WTC11 (cell line): ENCODE measurements at regions not wholly inside any gene's neighbourhood (a gene's known extent, or its start where the extent isn't known, plus 50 kb on each side); places are given as distances from the start of the nearest gene placed in this dataset.

Source experiments
- ATAC-seq: fragments of 200-7000 bp; cut with Tn5 transposase; 2 replicates; pipeline ENCODE4 v1.10.0; 2021; ENCODE audit warnings: mild to moderate bottlenecking, moderate library complexity
- CTCF ChIA-PET: fragments of 300-600 bp; sonication (Branson Sonifier 250); formaldehyde crosslinking; loops from one replicate; lab custom pipeline; 2021; ENCODE audit warnings: antibody characterized with exemption; lab: Charles Lee
- POLR2A ChIA-PET: fragments of 350-600 bp; sonication (Branson Sonifier 250); formaldehyde crosslinking; loops from one replicate; lab custom pipeline; 2021; ENCODE audit warnings: antibody characterized with exemption; lab: Charles Lee
- DNase-seq: peaks from one replicate; pipeline ENCODE4 v3.0.0; 2021; ENCODE audit warnings: low spot score
- H3K27ac Mint-ChIP-seq: 2 replicates; pipeline ENCODE4 v1.8.0; 2021; ENCODE audit warnings: mixed read lengths
- H3K27me3 Mint-ChIP-seq: 2 replicates; pipeline ENCODE4 v1.8.0; 2021; ENCODE audit warnings: low read depth, mild to moderate bottlenecking, moderate library complexity, mixed read lengths
- H3K36me3 Mint-ChIP-seq: 2 replicates; pipeline ENCODE4 v1.8.0; 2021; ENCODE audit warnings: mixed read lengths
- H3K4me1 Mint-ChIP-seq: 2 replicates; pipeline ENCODE4 v1.8.0; 2022; ENCODE audit warnings: mixed read lengths
- H3K4me3 Mint-ChIP-seq: 2 replicates; pipeline ENCODE4 v1.8.0; 2021; ENCODE audit warnings: mild to moderate bottlenecking, moderate library complexity, mixed read lengths
- H3K9me3 Mint-ChIP-seq: 2 replicates; pipeline ENCODE4 v1.8.0; 2021; ENCODE audit warnings: mixed read lengths
- ARID4B ChIP-seq: sonication (generic); formaldehyde crosslinking; IDR thresholded peaks from 2 replicates; pipeline ENCODE4 v1.8.0; 2023; ENCODE audit warnings: missing genetic modification reagents, mild to moderate bottlenecking, borderline replicate concordance
- ATF2 ChIP-seq: sonication (generic); formaldehyde crosslinking; IDR thresholded peaks from 2 replicates; pipeline ENCODE4 v1.8.1; 2022; ENCODE audit warnings: low read depth, missing genetic modification reagents, borderline replicate concordance
- CREB1 ChIP-seq: sonication (generic); formaldehyde crosslinking; IDR thresholded peaks from 2 replicates; pipeline ENCODE4 v1.8.0; 2023; ENCODE audit warnings: mild to moderate bottlenecking, missing genetic modification reagents
- E2F1 ChIP-seq: sonication (generic); formaldehyde crosslinking; IDR thresholded peaks from 2 replicates; pipeline ENCODE4 v1.8.0; 2022; ENCODE audit warnings: mild to moderate bottlenecking, missing genetic modification reagents
- ELF4 ChIP-seq: sonication (generic); formaldehyde crosslinking; IDR thresholded peaks from 2 replicates; pipeline ENCODE4 v1.8.1; 2022; ENCODE audit warnings: low read depth, mild to moderate bottlenecking, moderate library complexity, missing genetic modification reagents
- ERG ChIP-seq: fragments of 250-450 bp; sonication (Bioruptor Pico); IDR thresholded peaks from 2 replicates; pipeline ENCODE4 v1.8.0; 2021; ENCODE audit warnings: mild to moderate bottlenecking
- JUN ChIP-seq: sonication (generic); formaldehyde crosslinking; IDR thresholded peaks from 2 replicates; pipeline ENCODE4 v1.8.0; 2023; ENCODE audit warnings: mild to moderate bottlenecking, missing genetic modification reagents
- NFYB ChIP-seq: sonication (generic); formaldehyde crosslinking; conservative IDR thresholded peaks from 2 replicates; pipeline ENCODE4 v1.8.0; 2022; ENCODE audit warnings: low read depth, missing genetic modification reagents
- NR1H2 ChIP-seq: sonication (generic); formaldehyde crosslinking; IDR thresholded peaks from 2 replicates; pipeline ENCODE4 v1.9.0; 2021; ENCODE audit warnings: mild to moderate bottlenecking, moderate library complexity, missing genetic modification reagents
- PREB ChIP-seq: sonication (generic); formaldehyde crosslinking; IDR thresholded peaks from 2 replicates; pipeline ENCODE4 v1.8.1; 2022; ENCODE audit warnings: mild to moderate bottlenecking, missing genetic modification reagents, moderate library complexity, borderline replicate concordance
- SMAD3 ChIP-seq: sonication (generic); formaldehyde crosslinking; IDR thresholded peaks from 2 replicates; pipeline ENCODE4 v1.8.0; 2022; ENCODE audit warnings: missing genetic modification reagents, mild to moderate bottlenecking, borderline replicate concordance
- TCF7 ChIP-seq: sonication (generic); formaldehyde crosslinking; IDR thresholded peaks from 2 replicates; pipeline ENCODE4 v1.8.0; 2022; ENCODE audit warnings: mild to moderate bottlenecking, low read depth, missing genetic modification reagents, moderate library complexity
- ZNF317 ChIP-seq: sonication (generic); formaldehyde crosslinking; IDR thresholded peaks from 2 replicates; pipeline ENCODE4 v1.8.1; 2023; ENCODE audit warnings: low read depth, mild to moderate bottlenecking, moderate library complexity, missing genetic modification reagents, borderline replicate concordance
- ZNF396 ChIP-seq: fragments of 250-450 bp; sonication (Bioruptor Pico); IDR thresholded peaks from 2 replicates; pipeline ENCODE4 v1.8.0; 2021; ENCODE audit warnings: mild to moderate bottlenecking, moderate library complexity, borderline replicate concordance
- ZNF425 ChIP-seq: fragments of 250-450 bp; sonication (Bioruptor Pico); conservative IDR thresholded peaks from 2 replicates; pipeline ENCODE4 v1.9.0; 2021; ENCODE audit warnings: mild to moderate bottlenecking

- no peak for TF ChIP-seq ARID4B (CRISPR knock-in tag)
Measured at GRCh38 chr18:39774957-39775598, 2180.0 kb upstream of the PIK3C3 start (continued).

- H3K27me3 Mint-ChIP-seq, result no peaks in the 10 kb centered on the region
- H3K4me1 Mint-ChIP-seq, result peaks cover 18% of the 10 kb centered on the region
- no peak overlapping the region for H3K27ac Mint-ChIP-seq
- DNase-seq, result no peak
- ATAC-seq, result no peak
- H3K4me3 Mint-ChIP-seq, result no peak overlapping the region
- CTCF ChIA-PET, result no interaction called here
- H3K9me3 Mint-ChIP-seq, result peaks cover 13% of the 10 kb centered on the region
- TF ChIP-seq PREB (no peak), ZNF425 (CRISPR knock-in tag) (no peak), ZNF317 (no peak), SMAD3 (CRISPR knock-in tag) (no peak), ELF4 (CRISPR knock-in tag) (no peak), TCF7 (CRISPR knock-in tag) (no peak)
- POLR2A ChIA-PET, result no interaction called here
- H3K36me3 Mint-ChIP-seq, result peaks cover 3% of the 10 kb centered on the region; the same call in 1 of the 2 replicates
Measured at GRCh38 chr18:39773646-39774045, 2181.4 kb upstream of the PIK3C3 start.

- H3K4me3 Mint-ChIP-seq, result no peak overlapping the region
- ATAC-seq (no peak), DNase-seq (no peak)
- ChIA-PET POLR2A (no interaction called here), CTCF (no interaction called here)
- no peaks in the 10 kb centered on the region for H3K27me3 Mint-ChIP-seq
- peaks cover 13% of the 10 kb centered on the region for H3K9me3 Mint-ChIP-seq
- H3K4me1 Mint-ChIP-seq, result peaks cover 19% of the 10 kb centered on the region
- H3K27ac Mint-ChIP-seq, result no peak overlapping the region
- H3K36me3 Mint-ChIP-seq, result peaks cover 3% of the 10 kb centered on the region; the same call in 1 of the 2 replicates
- TF ChIP-seq ERG (CRISPR knock-in tag) (no peak), ZNF396 (CRISPR knock-in tag) (no peak), NR1H2 (CRISPR knock-in tag) (no peak), CREB1 (CRISPR knock-in tag) (no peak), NFYB (CRISPR knock-in tag) (no peak), E2F1 (CRISPR knock-in tag) (no peak), ATF2 (CRISPR knock-in tag) (no peak), JUN (CRISPR knock-in tag) (no peak), SMAD3 (CRISPR knock-in tag) (no peak)
Measured at GRCh38 chr18:39772155-39772919, 2182.7 kb upstream of the PIK3C3 start.
